Fibroblast of pulmonary artery (primary cell): ENCODE measurements at regions not wholly inside any gene's neighbourhood (a gene's known extent, or its start where the extent isn't known, plus 50 kb on each side); places are given as distances from the start of the nearest gene placed in this dataset.
A peak's percentile ranks its signal among the peaks of the same experiment; 100 is the strongest.

Experiments
- DNase-seq: peaks from one replicate; pipeline ENCODE4 v3.0.0-alpha.2; 2010; ENCODE audit warnings: low read depth
- H3K4me3 ChIP-seq: replicated peaks from 2 replicates; pipeline ENCODE4 v1.5.1; 2011; ENCODE audit warnings: low read depth, mild to moderate bottlenecking, control low read depth, low read length, moderate library complexity
- CTCF ChIP-seq: IDR thresholded peaks from 2 replicates; pipeline ENCODE4 v1.5.1; 2011; ENCODE audit warnings: mild to moderate bottlenecking, control low read depth, low read length, inconsistent platforms; ENCODE audit errors: missing control alignments

- TF ChIP-seq CTCF, result no peak
- no peak for DNase-seq
- H3K4me3 ChIP-seq, result no peak overlapping the region
These were observed 182.1 kb upstream of the TET2 start for GRCh38 chr4:104964410-104965175.

GRCh38 chr4:104966349-104967033 lies 180.2 kb upstream of the TET2 start:
- no peak overlapping the region for H3K4me3 ChIP-seq
- DNase-seq, result peak; percentile 33
- no peak for TF ChIP-seq CTCF

GRCh38 chr4:104967034-104967401 lies 179.7 kb upstream of the TET2 start:
- TF ChIP-seq CTCF, result no peak
- no peak for DNase-seq
- H3K4me3 ChIP-seq, result no peak overlapping the region

- H3K4me3 ChIP-seq, result no peak overlapping the region
- no peak for DNase-seq
- TF ChIP-seq CTCF, result no peak
These were observed 177.1 kb upstream of the TET2 start for GRCh38 chr4:104969394-104970082.

GRCh38 chr4:104971462-104971861 lies 175.2 kb upstream of the TET2 start:
- H3K4me3 ChIP-seq, result no peak overlapping the region
- TF ChIP-seq CTCF, result no peak
- no peak for DNase-seq

GRCh38 chr4:104973708-104974107 lies 173.0 kb upstream of the TET2 start:
- no peak for DNase-seq
- TF ChIP-seq CTCF, result no peak
- no peak overlapping the region for H3K4me3 ChIP-seq
